SK-N-SH (cell line): ENCODE measurements at regions not wholly inside any gene's neighbourhood (a gene's known extent, or its start where the extent isn't known, plus 50 kb on each side); places are given as distances from the start of the nearest gene placed in this dataset.

ENCODE experiments used
- CTCF ChIA-PET: fragments of 300-600, 350-600 bp; formaldehyde crosslinking; extraction: SDS; loops from one replicate; lab custom pipeline; 2021; lab: Yijun Ruan, JAX
- POLR2A ChIA-PET: fragments of 350-600 bp; sonication (Branson Sonifier 250); formaldehyde crosslinking; extraction: SDS; loops from one replicate; lab custom pipeline; 2020; ENCODE audit warnings: antibody characterized with exemption, inconsistent platforms; lab: Yijun Ruan, JAX
- DNase-seq: peaks from one replicate; pipeline ENCODE4 v3.0.0; 2012
- H2AFZ ChIP-seq: fragments of 200-600 bp; sonication (generic); 2 replicates; pipeline ENCODE4 v1.8.1; 2016; ENCODE audit warnings: antibody characterized with exemption, mild to moderate bottlenecking, low read depth
- H3F3A ChIP-seq: fragments of 200-600 bp; sonication (generic); replicated peaks from 2 replicates; pipeline ENCODE3; 2016; ENCODE audit warnings: antibody characterized with exemption, mild to moderate bottlenecking; ENCODE audit not compliant: insufficient read depth
- H3K27ac ChIP-seq, 2 experiments: fragments of 200-500 bp in 1 of 2; fragments of 200-600 bp in 1 of 2; sonication (Bioruptor generic) in 1 of 2; sonication (generic), shearing (Covaris generic) in 1 of 2; 2 replicates each; pipeline versions ENCODE4 v1.5.1 to v1.6.1; 2014 to 2016; ENCODE audit warnings: low read depth in 2 of 2, inconsistent platforms in 1 of 2, low read length in 1 of 2, mild to moderate bottlenecking in 1 of 2, mixed read lengths in 1 of 2
- H3K27me3 ChIP-seq: fragments of 200-600 bp; sonication (generic), shearing (Covaris generic); 2 replicates; pipeline ENCODE4 v1.6.1; 2016; ENCODE audit warnings: mixed run types; ENCODE audit not compliant: insufficient read depth
- H3K36me3 ChIP-seq, 2 experiments: fragments of 200-500 bp in 1 of 2; fragments of 200-600 bp in 1 of 2; sonication (Bioruptor generic) in 1 of 2; sonication (generic) in 1 of 2; replicated peaks in 1 of 2; 2 replicates each; pipeline versions ENCODE3 to v1.5.1; 2014 to 2016; ENCODE audit warnings: low read length in 1 of 2, mild to moderate bottlenecking in 1 of 2; ENCODE audit not compliant: insufficient read depth in 2 of 2, control insufficient read depth in 1 of 2
- H3K4me1 ChIP-seq, 2 experiments: fragments of 200-500 bp in 1 of 2; fragments of 200-600 bp in 1 of 2; sonication (Bioruptor generic) in 1 of 2; sonication (generic), shearing (Covaris generic) in 1 of 2; 2 replicates each; pipeline versions ENCODE4 v1.5.1 to v1.6.1; 2014 to 2016; ENCODE audit warnings: low read depth in 1 of 2, low read length in 1 of 2, mixed run types in 1 of 2; ENCODE audit not compliant: insufficient read depth in 2 of 2, control insufficient read depth in 1 of 2
- H3K4me2 ChIP-seq: fragments of 200-600 bp; sonication (generic), shearing (Covaris generic); 2 replicates; pipeline ENCODE4 v1.6.1; 2017; ENCODE audit warnings: mixed run types
- H3K4me3 ChIP-seq, 2 experiments: fragments of 200-500 bp in 1 of 2; fragments of 200-600 bp in 1 of 2; sonication (Bioruptor generic) in 1 of 2; sonication (generic), shearing (Covaris generic) in 1 of 2; 2 replicates each; pipeline versions ENCODE4 v1.5.1 to v1.8.1; 2014 to 2016; ENCODE audit warnings: low read depth in 2 of 2, inconsistent platforms in 1 of 2, low read length in 1 of 2, mild to moderate bottlenecking in 1 of 2, mixed read lengths in 1 of 2, moderate library complexity in 1 of 2
- H3K79me2 ChIP-seq: fragments of 200-600 bp; sonication (generic); 2 replicates; pipeline ENCODE4 v1.8.1; 2017; ENCODE audit warnings: mild to moderate bottlenecking; ENCODE audit not compliant: insufficient read depth
- H3K9ac ChIP-seq: fragments of 200-600 bp; sonication (generic); 2 replicates; pipeline ENCODE4 v1.6.1; 2017; ENCODE audit warnings: mixed run types
- H3K9me2 ChIP-seq: fragments of 200-600 bp; sonication (generic); 2 replicates; pipeline ENCODE4 v1.6.1; 2017; ENCODE audit warnings: mixed run types
- H3K9me3 ChIP-seq: fragments of 200-600 bp; sonication (generic); 2 replicates; pipeline ENCODE4 v1.6.1; 2017; ENCODE audit warnings: mixed run types, mild to moderate bottlenecking, moderate library complexity
- H4K20me1 ChIP-seq: fragments of 200-600 bp; sonication (generic); 2 replicates; pipeline ENCODE4 v1.6.1; 2017; ENCODE audit warnings: mild to moderate bottlenecking, mixed run types; ENCODE audit not compliant: insufficient read depth
- CHD2 ChIP-seq: fragments of 150-350 bp; IDR thresholded peaks from 2 replicates; pipeline ENCODE4 v1.6.1; 2018; ENCODE audit warnings: low read length; ENCODE audit not compliant: partially characterized antibody
- EP300 ChIP-seq, 2 experiments: IDR thresholded peaks; 2 replicates each; pipeline versions ENCODE4 v1.4.0 to v1.6.1; 2012; ENCODE audit warnings: borderline replicate concordance in 1 of 2, low read depth in 1 of 2, low read length in 1 of 2
- EZH2phosphoT487 ChIP-seq: fragments of 200-600 bp; sonication (generic); IDR thresholded peaks from 2 replicates; pipeline ENCODE4 v1.6.1; 2017; ENCODE audit warnings: low read depth, mixed run types, mild to moderate bottlenecking, antibody characterized with exemption, moderate library complexity, borderline replicate concordance
- FOSL2 ChIP-seq: IDR thresholded peaks from 2 replicates; pipeline ENCODE4 v1.4.0; 2012; ENCODE audit warnings: low read depth, mild to moderate bottlenecking, moderate library complexity, borderline replicate concordance
- FOXM1 ChIP-seq: IDR thresholded peaks from 2 replicates; pipeline ENCODE4 v1.4.0; 2012; ENCODE audit warnings: low read depth, mild to moderate bottlenecking
- GABPA ChIP-seq: IDR thresholded peaks from 2 replicates; pipeline ENCODE4 v1.4.0; 2012; ENCODE audit warnings: low read depth, mild to moderate bottlenecking
- GATA2 ChIP-seq: sonication (generic); formaldehyde crosslinking; IDR thresholded peaks from 2 replicates; pipeline ENCODE4 v1.5.0; 2020; ENCODE audit warnings: mild to moderate bottlenecking, missing genetic modification reagents
- IRF3 ChIP-seq: fragments of 150-350 bp; IDR thresholded peaks from 2 replicates; pipeline ENCODE4 v1.6.1; 2016; ENCODE audit warnings: mild to moderate bottlenecking, low read depth, low read length
- JUND ChIP-seq: IDR thresholded peaks from 2 replicates; pipeline ENCODE4 v1.4.0; 2012
- MEF2A ChIP-seq: IDR thresholded peaks from 2 replicates; pipeline ENCODE4 v1.4.0; 2012; ENCODE audit warnings: low read depth, borderline replicate concordance
- NFIC ChIP-seq: IDR thresholded peaks from 2 replicates; pipeline ENCODE4 v1.4.0; 2012; ENCODE audit warnings: borderline replicate concordance
- PBX3 ChIP-seq: IDR thresholded peaks from 2 replicates; pipeline ENCODE4; 2012
- POLR2AphosphoS5 ChIP-seq: IDR thresholded peaks from 2 replicates; pipeline ENCODE4 v1.6.1; 2012; ENCODE audit warnings: low read depth, low read length
- RCOR1 ChIP-seq: fragments of 150-350 bp; IDR thresholded peaks from 2 replicates; pipeline ENCODE4 v1.6.1; 2017; ENCODE audit warnings: antibody characterized with exemption, low read length
- RFX5 ChIP-seq: IDR thresholded peaks from 2 replicates; pipeline ENCODE4 v1.6.1; 2012; ENCODE audit warnings: mild to moderate bottlenecking, improper control_type of control experiment, low read length
- RXRA ChIP-seq: IDR thresholded peaks from 2 replicates; pipeline ENCODE4 v1.4.0; 2012; ENCODE audit warnings: low read depth, mild to moderate bottlenecking, borderline replicate concordance
- TAF1 ChIP-seq: IDR thresholded peaks from 2 replicates; pipeline ENCODE4 v1.6.1; 2012; ENCODE audit warnings: low read depth, mild to moderate bottlenecking, low read length, moderate library complexity, borderline replicate concordance
- TCF12 ChIP-seq: IDR thresholded peaks from 2 replicates; pipeline ENCODE4 v1.4.0; 2012
- TEAD4 ChIP-seq: IDR thresholded peaks from 2 replicates; pipeline ENCODE4 v1.4.0; 2012; ENCODE audit warnings: mild to moderate bottlenecking, borderline replicate concordance; ENCODE audit not compliant: insufficient read depth
- USF1 ChIP-seq: IDR thresholded peaks from 2 replicates; pipeline ENCODE4 v1.4.0; 2012; ENCODE audit warnings: low read depth, borderline replicate concordance
- YY1 ChIP-seq: IDR thresholded peaks from 2 replicates; pipeline ENCODE4 v1.4.0; 2012; ENCODE audit warnings: low read depth, mild to moderate bottlenecking
- ZBTB33 ChIP-seq: IDR thresholded peaks from 2 replicates; pipeline ENCODE4 v1.4.0; 2012; ENCODE audit warnings: low read depth, borderline replicate concordance

GRCh38 chr1:78339490-78339889 is 151.3 kb upstream of the PTGFR start (continued):
- peak; percentile 51; the same call in 1 of the 2 replicates for TF ChIP-seq PBX3

- no peaks in the 10 kb centered on the region for H3K9me3 ChIP-seq
- peak overlapping the region; percentile 31 to 96; a peak in 3 of 4 replicates for H3K27ac ChIP-seq
- ChIA-PET CTCF (no interaction called here), POLR2A (no interaction called here)
- no peaks in the 10 kb centered on the region for H3K9me2 ChIP-seq
- H3K27me3 ChIP-seq, result no peaks in the 10 kb centered on the region
- peaks cover 34% of the 10 kb centered on the region for H3F3A ChIP-seq
- peak overlapping the region; percentile 48; the same call in 1 of the 2 replicates for H3K9ac ChIP-seq
- no peak for DNase-seq
- H3K4me1 ChIP-seq, result peaks cover 0 to 10% of the 10 kb centered on the region in 2 experiments; a peak in 2 of 4 replicates
- no peaks in the 10 kb centered on the region for H4K20me1 ChIP-seq
- no peak overlapping the region for H3K4me3 ChIP-seq
- no peaks in the 10 kb centered on the region for H3K79me2 ChIP-seq
- no peak overlapping the region for H2AFZ ChIP-seq
- TF ChIP-seq EZH2phosphoT487, result no peak
- peak; percentile 55; the same call in 1 of the 2 replicates for TF ChIP-seq NFIC
- TF ChIP-seq MEF2A, result peak; percentile 53; the same call in 1 of the 2 replicates
- TF ChIP-seq GATA2, result no peak
- no peak for TF ChIP-seq RCOR1
- TF ChIP-seq PBX3, result peak; percentile 96
- TF ChIP-seq TAF1, result no peak
- TF ChIP-seq ZBTB33, result peak; percentile 62; the same call in 1 of the 2 replicates
- TF ChIP-seq IRF3, result no peak
- TF ChIP-seq TEAD4, result peak; percentile 27; the same call in 1 of the 2 replicates
- peak; percentile 99 for TF ChIP-seq JUND
- peak; percentile 88 for TF ChIP-seq TCF12
- peak; percentile 100 for TF ChIP-seq FOSL2
- peak; percentile 33 to 97; a peak in 3 of 4 replicates for TF ChIP-seq EP300 (IDR thresholded peaks at IDR 0.05; ENCODE audit: borderline replicate concordance in 1 of 2, low read depth in 1 of 2, low read length in 1 of 2)
- TF ChIP-seq GABPA, result no peak
- peak; percentile 83; the same call in 1 of the 2 replicates for TF ChIP-seq POLR2AphosphoS5
- no peak for TF ChIP-seq CHD2
- 0 out of 2 replicates have a peak, but pooled peaks have one; percentile 17 for TF ChIP-seq FOXM1
- TF ChIP-seq RFX5, result no peak
- no peak for TF ChIP-seq YY1
- peak; percentile 90 for TF ChIP-seq RXRA
- no peak for TF ChIP-seq USF1
- H3K4me2 ChIP-seq, result peak overlapping the region; percentile 62
- H3K36me3 ChIP-seq, result no peaks in the 10 kb centered on the region
Measured at GRCh38 chr1:78340006-78340405, 150.8 kb upstream of the PTGFR start.
